ENCODE measurements at regions not wholly inside any gene's neighbourhood (a gene's known extent, or its start where the extent isn't known, plus 50 kb on each side); places are given as distances from the start of the nearest gene placed in this dataset.
"Not testable (repeated sequence)": the region's sequence is repeated elsewhere in the genome, so short reads cannot be mapped to it uniquely, and the experiment has no call there.

GRCh38 chr3:167012691-167013090, 367.4 kb downstream of the ZBBX start:
- Histone ChIP-seq H3K4me3 (ENCODE audit: low read depth, low read length) (no peak overlapping the region), H3K27ac (ENCODE audit: low read depth) (no peak overlapping the region), H3K4me1 (ENCODE audit: insufficient read depth) (no peaks in the 10 kb centered on the region), H3K36me3 (ENCODE audit: insufficient read depth) (no peaks in the 10 kb centered on the region)
- DNase-seq (ENCODE audit: extremely low spot score), result no peak
- 71% methylated on average over 1 of the region's 1 CpG for WGBS

DNA sequence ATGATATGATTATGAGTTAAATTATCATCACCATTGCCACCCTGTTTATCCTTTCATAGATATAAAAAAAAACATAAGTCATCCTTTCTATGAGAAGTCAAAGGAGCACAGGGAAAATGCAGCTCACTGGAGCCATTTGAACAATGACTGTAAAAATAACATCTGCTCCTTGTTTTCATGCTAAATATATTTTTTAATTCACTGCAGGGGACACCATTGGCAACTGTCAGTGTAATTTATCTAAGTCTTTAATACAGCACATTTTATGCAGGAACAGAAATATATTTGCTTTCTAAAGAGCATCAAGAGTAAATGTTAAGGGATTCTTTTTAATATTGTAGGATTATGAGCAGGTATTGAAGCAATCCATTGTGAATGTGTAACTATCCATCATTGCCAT, 371.3 kb downstream of the ZBBX start:
- Histone ChIP-seq H3K4me3 (ENCODE audit: low read depth, low read length) (no peak overlapping the region), H3K36me3 (ENCODE audit: insufficient read depth) (no peaks in the 10 kb centered on the region), H3K27ac (ENCODE audit: low read depth) (no peak overlapping the region), H3K4me1 (ENCODE audit: insufficient read depth) (no peaks in the 10 kb centered on the region)
- DNase-seq (ENCODE audit: extremely low spot score), result no peak

GRCh38 chr3:167001374-167001773, 378.7 kb downstream of the ZBBX start:
- 91% methylated on average over 4 of the region's 4 CpGs for WGBS
- no peak overlapping the region for H3K4me3 ChIP-seq (ENCODE audit: low read depth, low read length)

GRCh38 chr3:166993015-166993630, 387.0 kb downstream of the ZBBX start:
- Histone ChIP-seq H3K4me1 (ENCODE audit: insufficient read depth) (no peaks in the 10 kb centered on the region), H3K4me3 (ENCODE audit: low read depth, low read length) (no peak overlapping the region), H3K36me3 (ENCODE audit: insufficient read depth) (no peaks in the 10 kb centered on the region), H3K27ac (ENCODE audit: low read depth) (no peak overlapping the region)
- DNase-seq (ENCODE audit: extremely low spot score), result no peak
- 69% methylated on average over 2 of the region's 2 CpGs for WGBS

More at GRCh38 chr3:167001374-167001773, 378.7 kb downstream of the ZBBX start:
- H3K4me1 ChIP-seq (ENCODE audit: insufficient read depth), result no peaks in the 10 kb centered on the region
- no peaks in the 10 kb centered on the region for H3K36me3 ChIP-seq (ENCODE audit: insufficient read depth)
- no peak overlapping the region for H3K27ac ChIP-seq (ENCODE audit: low read depth)
- no peak for DNase-seq (ENCODE audit: extremely low spot score)

- Histone ChIP-seq H3K36me3 (ENCODE audit: insufficient read depth) (no peaks in the 10 kb centered on the region), H3K4me1 (ENCODE audit: insufficient read depth) (no peaks in the 10 kb centered on the region), H3K27ac (ENCODE audit: low read depth) (no peak overlapping the region), H3K4me3 (ENCODE audit: low read depth, low read length) (no peak overlapping the region)
- DNase-seq (ENCODE audit: extremely low spot score), result no peak
Observed at GRCh38 chr3:166986000-166986399, 394.1 kb downstream of the ZBBX start.

- whole genome bisulfite sequencing, result 97% methylated on average over 36 of the region's 36 CpGs
- not testable (repeated sequence) for H3K4me3 ChIP-seq (ENCODE audit: low read depth, low read length); H3K36me3 ChIP-seq (ENCODE audit: insufficient read depth); H3K4me1 ChIP-seq (ENCODE audit: insufficient read depth); DNase-seq (ENCODE audit: extremely low spot score); H3K27ac ChIP-seq (ENCODE audit: low read depth)
Observed at GRCh38 chr3:166975796-166976195, 404.3 kb downstream of the ZBBX start.

GRCh38 chr3:166967714-166968113, 412.4 kb downstream of the ZBBX start:
- WGBS, result 96% methylated on average over 8 of the region's 8 CpGs

GRCh38 chr3:166962911-166963310, 417.2 kb downstream of the ZBBX start:
- Histone ChIP-seq H3K36me3 (ENCODE audit: insufficient read depth) (no peaks in the 10 kb centered on the region), H3K4me3 (ENCODE audit: low read depth, low read length) (no peak overlapping the region), H3K4me1 (ENCODE audit: insufficient read depth) (no peaks in the 10 kb centered on the region), H3K27ac (ENCODE audit: low read depth) (no peak overlapping the region)
- DNase-seq (ENCODE audit: extremely low spot score), result no peak
- WGBS, result 77% methylated on average over 2 of the region's 2 CpGs

More at GRCh38 chr3:166967714-166968113, 412.4 kb downstream of the ZBBX start:
- not testable (repeated sequence) for DNase-seq (ENCODE audit: extremely low spot score); H3K36me3 ChIP-seq (ENCODE audit: insufficient read depth); H3K4me3 ChIP-seq (ENCODE audit: low read depth, low read length); H3K4me1 ChIP-seq (ENCODE audit: insufficient read depth); H3K27ac ChIP-seq (ENCODE audit: low read depth)

DNA sequence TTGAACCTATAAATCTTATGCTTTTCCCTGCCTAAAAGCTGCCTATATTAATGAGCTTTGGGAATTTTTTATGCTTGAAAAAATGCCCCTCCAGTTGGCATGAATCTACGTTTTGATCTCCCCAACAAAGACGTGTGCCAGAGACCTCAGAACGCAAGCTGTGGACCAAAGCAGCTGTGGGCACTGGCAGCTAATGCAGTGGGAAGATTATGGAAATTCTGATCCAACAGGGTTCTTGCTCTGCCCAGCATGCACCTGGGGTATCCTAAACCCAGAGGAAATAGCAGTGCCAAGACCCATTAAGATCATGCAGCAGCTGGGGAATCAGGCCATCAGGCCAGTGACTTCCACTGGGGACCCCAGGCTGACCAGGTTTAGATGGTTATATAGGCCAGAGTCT, 423.0 kb downstream of the ZBBX start:
- WGBS, result 86% methylated on average over 3 of the region's 3 CpGs
- Histone ChIP-seq H3K36me3 (ENCODE audit: insufficient read depth) (no peaks in the 10 kb centered on the region), H3K4me1 (ENCODE audit: insufficient read depth) (no peaks in the 10 kb centered on the region), H3K27ac (ENCODE audit: low read depth) (no peak overlapping the region), H3K4me3 (ENCODE audit: low read depth, low read length) (no peak overlapping the region)
- no peak for DNase-seq (ENCODE audit: extremely low spot score)

- DNase-seq (ENCODE audit: extremely low spot score), result no peak
- H3K27ac ChIP-seq (ENCODE audit: low read depth), result no peak overlapping the region
- 94% methylated on average over 7 of the region's 7 CpGs for WGBS
Observed at GRCh38 chr3:166955201-166955939, 424.7 kb downstream of the ZBBX start.

GRCh38 chr3:166934879-166935278, 445.2 kb downstream of the ZBBX start:
- H3K36me3 ChIP-seq (ENCODE audit: insufficient read depth), result no peaks in the 10 kb centered on the region
- no peaks in the 10 kb centered on the region for H3K4me1 ChIP-seq (ENCODE audit: insufficient read depth)
- no peak overlapping the region for H3K27ac ChIP-seq (ENCODE audit: low read depth)
- H3K4me3 ChIP-seq (ENCODE audit: low read depth, low read length), result no peak overlapping the region
- WGBS, result 90% methylated on average over 3 of the region's 3 CpGs
- DNase-seq (ENCODE audit: extremely low spot score), result no peak

More at GRCh38 chr3:166955201-166955939, 424.7 kb downstream of the ZBBX start:
- Histone ChIP-seq H3K4me1 (ENCODE audit: insufficient read depth) (no peaks in the 10 kb centered on the region), H3K4me3 (ENCODE audit: low read depth, low read length) (no peak overlapping the region), H3K36me3 (ENCODE audit: insufficient read depth) (no peaks in the 10 kb centered on the region)

- DNase-seq (ENCODE audit: extremely low spot score), result no peak
- no peaks in the 10 kb centered on the region for H3K36me3 ChIP-seq (ENCODE audit: insufficient read depth)
- 97% methylated on average over 1 of the region's 1 CpG for WGBS
Observed at GRCh38 chr3:166917437-166917836, 462.7 kb downstream of the ZBBX start.

GRCh38 chr3:166902374-166902773, 477.7 kb downstream of the ZBBX start:
- Histone ChIP-seq H3K4me1 (ENCODE audit: insufficient read depth) (no peaks in the 10 kb centered on the region), H3K27ac (ENCODE audit: low read depth) (no peak overlapping the region), H3K4me3 (ENCODE audit: low read depth, low read length) (no peak overlapping the region), H3K36me3 (ENCODE audit: insufficient read depth) (no peaks in the 10 kb centered on the region)
- DNase-seq (ENCODE audit: extremely low spot score), result no peak

More at GRCh38 chr3:166917437-166917836, 462.7 kb downstream of the ZBBX start:
- H3K4me3 ChIP-seq (ENCODE audit: low read depth, low read length), result no peak overlapping the region
- H3K27ac ChIP-seq (ENCODE audit: low read depth), result no peak overlapping the region
- no peaks in the 10 kb centered on the region for H3K4me1 ChIP-seq (ENCODE audit: insufficient read depth)

DNA sequence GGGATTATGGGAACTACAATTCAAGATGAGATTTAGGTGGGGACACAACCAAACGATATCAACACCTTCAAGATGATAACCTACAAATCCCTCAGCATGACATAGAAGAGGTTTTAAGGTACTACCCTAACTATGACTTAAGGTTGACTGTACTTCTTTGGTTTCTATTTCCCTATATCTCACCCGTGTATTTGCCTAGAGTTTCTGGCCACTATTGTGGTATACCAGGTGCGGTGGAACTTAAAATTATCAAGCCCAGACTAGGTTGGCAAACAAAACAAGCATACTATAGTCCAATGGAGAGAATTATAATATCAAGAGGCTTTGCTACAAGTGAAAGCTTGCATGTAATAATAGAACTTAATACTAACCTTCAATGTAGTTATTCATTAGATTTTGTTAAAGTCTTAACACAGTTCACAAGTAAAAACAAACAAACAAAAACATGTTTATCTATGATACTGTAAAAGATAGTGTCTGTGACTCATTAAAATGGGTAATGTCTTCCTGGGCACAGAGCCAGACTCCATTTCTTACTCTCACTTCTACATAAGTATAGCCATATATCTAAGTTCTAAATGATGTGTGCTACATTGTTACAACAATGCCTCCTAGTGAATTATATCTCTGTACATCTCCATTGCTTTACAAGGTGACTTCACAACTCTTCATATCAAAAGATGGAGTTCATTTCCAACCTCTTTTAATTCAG, 479.1 kb downstream of the ZBBX start:
- WGBS, result 84% methylated on average over 3 of the region's 3 CpGs
- Histone ChIP-seq H3K36me3 (ENCODE audit: insufficient read depth) (no peaks in the 10 kb centered on the region), H3K4me1 (ENCODE audit: insufficient read depth) (no peaks in the 10 kb centered on the region), H3K4me3 (ENCODE audit: low read depth, low read length) (no peak overlapping the region), H3K27ac (ENCODE audit: low read depth) (no peak overlapping the region)
- DNase-seq (ENCODE audit: extremely low spot score), result no peak
